HG02970 (cell line): ENCODE measurements at regions not wholly inside any gene's neighbourhood (a gene's known extent, or its start where the extent isn't known, plus 50 kb on each side); places are given as distances from the start of the nearest gene placed in this dataset.

Source experiments
- ATAC-seq: cut with Tn5 transposase; IDR thresholded peaks from one replicate; pipeline ENCODE4 v1.9.1; 2021; ENCODE audit warnings: mild to moderate bottlenecking, moderate library complexity, moderate number of reproducible peaks; ENCODE audit not compliant: unreplicated experiment, low FRiP score

DNA sequence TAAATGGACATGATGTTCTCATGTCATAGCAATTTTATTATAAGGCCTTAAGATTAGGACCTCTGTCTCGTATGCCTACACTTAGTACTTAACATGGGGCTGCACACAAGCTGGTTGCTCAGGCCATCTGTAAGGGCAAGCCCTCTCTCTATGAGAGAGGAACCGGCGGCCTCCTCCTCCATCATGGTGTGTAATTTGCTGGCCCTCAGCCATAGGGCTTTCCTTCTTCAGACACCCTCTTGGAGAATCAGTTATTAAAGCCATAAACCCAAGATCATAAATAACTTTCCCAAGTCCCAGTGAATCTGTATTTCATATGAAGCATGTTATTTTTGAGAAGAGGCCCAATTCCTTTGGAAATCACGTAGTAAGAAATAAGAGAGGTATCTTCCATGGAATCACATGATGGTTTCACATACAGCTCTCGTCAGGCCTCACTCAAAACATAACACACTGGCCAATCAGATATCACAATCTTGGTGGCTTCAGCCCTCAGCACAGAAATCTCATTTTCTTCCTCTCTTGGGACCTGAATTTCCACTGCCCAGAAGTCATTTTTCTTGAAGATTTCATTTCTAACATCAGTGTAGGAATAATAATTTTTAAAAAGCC is 92.6 kb downstream of the RDH14 start:
- ATAC-seq: no peak

DNA sequence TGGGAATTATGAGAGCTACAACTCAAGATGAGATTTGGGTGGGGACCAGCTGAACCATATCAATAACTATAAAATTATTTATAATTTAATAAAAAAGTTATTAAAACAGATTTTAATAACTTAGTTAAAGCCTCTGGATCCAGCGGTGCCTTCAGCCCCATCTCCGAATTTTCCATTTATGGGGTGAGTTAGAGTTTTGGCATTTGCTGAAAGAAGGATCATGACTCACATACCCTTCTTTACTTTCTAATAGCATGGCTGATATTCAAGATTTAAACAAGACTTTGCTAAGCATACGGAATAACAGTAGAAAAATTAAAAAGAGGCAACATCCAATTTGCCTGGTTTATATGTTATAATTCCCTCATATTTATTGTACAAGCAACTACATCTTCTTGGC is 94.5 kb downstream of the RDH14 start:
- no peak for ATAC-seq

DNA sequence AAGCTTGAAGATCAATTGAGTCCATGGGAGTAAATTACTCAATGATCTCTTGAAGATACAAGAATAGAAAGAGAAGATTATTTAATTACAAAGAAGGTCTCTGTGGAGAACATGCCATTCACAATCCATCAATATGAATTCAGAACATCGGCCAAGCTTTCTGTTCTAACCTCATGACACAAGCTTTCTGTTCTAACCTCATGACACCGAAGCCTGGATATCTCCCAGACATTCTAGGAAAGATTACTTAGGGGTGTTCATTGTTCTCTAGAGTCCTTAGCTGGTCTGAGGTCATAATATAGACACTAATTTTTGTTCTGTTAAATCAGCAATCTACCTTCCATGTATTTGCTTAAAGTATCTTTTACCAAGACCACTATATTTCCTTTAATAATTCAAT is 95.5 kb downstream of the RDH14 start:
- no peak for ATAC-seq

DNA sequence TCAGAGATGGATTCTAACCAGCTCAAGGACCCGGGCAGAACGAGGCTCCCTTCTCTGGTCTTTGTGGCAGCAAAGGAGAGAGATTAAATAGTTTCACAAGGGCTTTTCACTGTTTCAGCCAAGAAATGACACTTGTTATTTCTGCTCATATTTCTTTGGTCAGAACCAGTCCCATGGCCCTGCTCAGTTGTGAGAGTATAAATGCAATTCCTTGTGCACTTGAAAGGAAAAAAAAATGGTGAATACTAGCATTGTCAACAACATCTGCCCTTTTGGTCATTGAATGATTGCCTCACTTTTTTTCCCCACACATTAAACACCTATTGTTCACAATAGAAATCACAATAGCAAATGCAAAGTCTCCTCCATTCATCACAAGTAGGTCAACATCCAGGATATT is 104.4 kb downstream of the RDH14 start:
- no peak for ATAC-seq

DNA sequence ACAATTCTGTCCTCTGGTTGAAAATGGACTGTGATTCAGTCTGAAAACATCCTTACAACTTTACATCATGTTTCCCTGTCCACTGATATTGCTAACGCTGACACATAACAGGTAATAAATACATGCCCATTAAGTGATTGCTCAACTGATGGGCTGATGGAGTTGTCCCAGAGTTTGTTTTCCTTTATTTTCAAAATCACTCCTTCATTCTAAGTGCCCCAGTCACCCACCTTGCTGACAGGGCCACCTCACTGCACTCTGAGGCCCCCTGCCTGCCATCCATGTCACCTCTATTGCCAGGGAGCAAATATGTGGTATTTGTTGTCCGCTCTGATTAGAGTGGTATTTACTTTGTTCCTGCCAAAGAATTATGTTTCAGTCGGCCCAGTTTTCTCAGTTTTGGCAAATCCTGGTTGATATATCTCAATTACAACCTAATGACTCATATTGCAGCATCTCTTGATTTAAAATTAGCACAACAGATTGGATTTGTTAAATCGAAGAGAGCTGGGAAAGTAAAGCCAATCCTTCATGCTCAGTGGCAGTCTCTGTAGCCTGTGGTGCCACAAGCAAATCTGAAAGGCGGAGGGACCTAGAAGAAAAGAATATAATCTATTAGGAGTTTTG is 105.1 kb downstream of the RDH14 start:
- ATAC-seq: no peak

DNA sequence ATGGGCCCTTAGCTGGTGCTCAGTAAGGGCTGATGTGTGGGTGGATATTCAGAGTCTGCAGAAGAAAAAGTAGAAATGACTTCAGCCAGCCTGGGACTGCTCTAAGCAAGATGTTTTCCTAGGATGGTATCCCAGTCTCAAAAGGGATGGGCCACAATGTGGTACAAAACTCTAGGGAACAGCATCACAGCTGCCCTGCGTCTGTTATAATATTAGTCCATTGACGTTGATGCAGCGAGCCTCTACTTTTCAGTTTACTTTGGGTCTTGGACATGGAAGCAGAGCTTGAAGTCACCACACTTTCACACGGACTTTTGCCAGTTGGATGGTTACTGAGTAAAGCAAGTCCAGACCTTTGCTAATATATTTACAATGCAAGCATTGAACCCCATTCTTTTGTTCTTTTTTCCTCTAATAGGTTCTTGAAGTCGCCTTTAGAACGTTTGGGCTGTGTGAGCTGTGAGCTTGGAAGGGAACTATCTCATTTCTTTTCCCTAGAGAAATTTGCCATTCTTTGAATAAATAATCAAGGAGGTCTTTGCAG is 105.7 kb downstream of the RDH14 start:
- no peak for ATAC-seq

DNA sequence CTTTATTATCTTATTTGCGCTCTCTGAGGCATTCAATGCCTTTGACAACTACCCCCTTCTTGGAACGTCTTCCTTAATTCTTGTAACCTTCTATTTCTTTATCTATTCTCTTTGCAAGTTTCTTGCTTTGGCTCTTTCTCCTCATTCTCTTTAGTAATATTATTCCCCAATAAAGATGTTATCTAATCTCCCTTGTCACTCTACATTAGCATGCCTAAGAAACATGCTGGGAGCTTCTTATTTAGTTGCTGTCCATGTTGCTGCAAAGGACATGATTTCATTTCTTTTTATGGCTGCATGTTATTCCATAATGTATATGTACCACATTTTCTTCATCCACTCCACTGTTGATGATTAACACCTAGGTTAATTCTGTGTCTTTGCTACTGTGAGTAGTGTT is 113.7 kb downstream of the RDH14 start:
- ATAC-seq: no peak

DNA sequence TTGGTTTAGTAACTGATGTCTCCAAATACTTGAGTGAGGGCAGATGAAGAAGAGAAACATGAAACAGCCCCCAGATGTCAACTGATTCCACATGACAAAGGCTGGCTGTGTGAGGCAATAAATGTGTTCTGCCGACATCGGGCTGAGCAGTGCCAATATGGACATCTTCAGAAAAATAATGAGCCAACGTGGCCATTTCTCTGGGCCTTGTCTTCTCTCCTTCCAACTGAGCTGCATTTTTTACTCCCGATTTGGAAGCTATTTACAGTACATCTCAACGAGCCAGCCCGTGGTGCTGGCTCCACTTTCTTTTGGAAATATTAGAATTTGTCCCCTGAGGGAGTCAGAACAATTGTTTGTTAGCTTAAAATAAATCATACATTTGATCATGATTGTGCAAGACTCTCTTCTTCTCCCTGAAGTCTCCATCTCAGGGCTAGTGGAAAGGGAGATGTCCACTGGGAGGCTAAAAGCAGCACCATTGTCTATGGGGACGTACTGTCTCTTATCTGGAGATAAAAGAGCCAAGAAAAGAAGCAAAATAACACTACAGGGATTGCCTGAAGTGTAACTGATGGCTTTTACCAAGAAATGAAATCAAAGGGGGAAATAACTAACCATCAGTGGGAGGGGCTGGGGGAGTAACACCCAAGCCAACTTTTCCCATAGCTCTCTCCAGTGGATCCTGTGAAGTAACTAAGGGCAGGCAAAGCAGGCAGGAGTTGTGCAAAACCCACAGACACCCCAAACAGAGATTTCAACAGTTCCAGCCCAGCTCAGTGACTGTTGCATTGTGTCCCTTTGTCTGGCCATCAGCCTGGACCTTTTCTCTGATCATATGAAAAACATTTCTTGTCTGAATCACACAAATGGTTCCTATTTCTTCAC is 114.8 kb downstream of the RDH14 start:
- no peak for ATAC-seq

DNA sequence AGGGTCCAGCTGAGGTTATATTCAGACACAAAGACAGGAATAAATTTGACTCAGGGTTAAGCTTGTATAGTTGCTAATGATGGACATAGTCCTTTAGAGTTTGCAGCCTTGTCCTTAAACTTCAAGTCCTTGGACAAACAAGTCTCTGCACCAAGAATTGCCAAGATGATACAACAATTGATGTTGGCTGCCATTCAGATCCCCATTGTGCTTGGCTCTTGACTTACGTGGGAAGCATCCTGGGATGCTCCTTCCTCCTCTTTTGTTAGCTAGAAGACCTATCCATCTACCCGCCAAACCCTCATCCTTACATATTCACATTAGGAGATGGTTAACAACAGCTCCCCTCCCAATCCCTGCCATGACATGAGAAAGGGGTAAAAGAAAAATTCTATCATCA is 115.6 kb downstream of the RDH14 start:
- ATAC-seq: no peak

DNA sequence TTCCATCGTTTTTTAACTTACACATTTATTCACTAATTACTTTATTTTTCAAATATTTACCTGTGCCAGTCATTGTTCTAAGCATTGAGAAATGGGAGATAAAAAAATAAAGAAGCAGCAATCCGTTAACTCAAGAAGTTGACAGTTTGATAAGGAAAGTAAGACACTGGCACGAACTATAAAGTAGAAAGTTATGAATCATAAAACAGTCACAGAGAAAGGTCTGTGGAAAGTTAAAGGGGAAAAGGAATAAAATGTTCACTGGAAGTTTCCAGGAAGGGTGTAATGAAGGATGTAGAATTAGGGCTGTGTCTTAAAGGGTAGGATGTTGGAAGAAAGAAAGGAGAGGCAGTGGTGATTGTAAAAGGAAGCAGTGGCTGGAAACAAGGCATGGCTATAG is 118.9 kb downstream of the RDH14 start:
- no peak for ATAC-seq

DNA sequence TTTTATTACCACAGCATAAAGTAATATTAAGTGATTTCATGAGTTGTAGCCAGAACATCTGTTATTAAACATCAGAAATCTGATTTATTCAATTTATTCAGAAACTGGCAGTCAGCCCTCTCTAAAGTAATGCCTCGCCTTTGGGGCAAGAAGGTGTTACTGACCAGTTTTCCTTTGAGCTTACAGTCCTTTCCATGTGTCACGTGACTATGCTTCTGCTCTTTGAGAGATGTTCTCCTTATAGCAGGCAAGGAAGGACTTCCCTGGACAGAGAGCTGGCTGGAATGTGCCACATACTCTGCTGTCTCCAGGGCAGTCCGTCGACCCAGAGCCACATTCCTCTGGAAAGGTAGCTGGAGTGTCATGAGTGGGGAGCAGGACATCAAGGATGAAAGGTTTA is 119.7 kb downstream of the RDH14 start:
- no peak for ATAC-seq

DNA sequence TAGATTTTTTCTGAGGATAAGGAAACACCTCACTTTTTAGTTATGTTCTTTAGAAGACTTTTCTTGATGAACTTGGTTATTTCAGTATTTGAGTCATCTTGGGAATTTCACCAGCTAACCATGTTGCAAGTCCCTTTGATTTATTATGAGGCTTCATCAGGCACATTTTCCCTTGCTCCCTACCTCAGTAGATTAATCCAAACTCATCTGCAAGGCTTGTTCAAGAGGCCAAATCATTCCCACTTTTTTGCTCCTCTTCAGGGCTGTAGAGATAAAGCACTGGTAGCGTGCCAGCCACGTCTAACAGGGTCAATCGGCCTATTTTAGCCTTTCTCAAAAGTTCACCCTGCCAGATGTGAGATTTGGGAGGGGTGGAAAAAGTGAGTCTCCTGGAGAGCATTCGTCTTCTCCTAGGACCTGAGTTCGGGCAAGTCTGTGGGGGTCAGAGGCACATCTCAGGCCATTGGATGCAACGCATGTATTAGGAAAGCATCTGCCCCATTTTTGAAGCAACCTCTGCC is 120.3 kb downstream of the RDH14 start:
- no peak for ATAC-seq

DNA sequence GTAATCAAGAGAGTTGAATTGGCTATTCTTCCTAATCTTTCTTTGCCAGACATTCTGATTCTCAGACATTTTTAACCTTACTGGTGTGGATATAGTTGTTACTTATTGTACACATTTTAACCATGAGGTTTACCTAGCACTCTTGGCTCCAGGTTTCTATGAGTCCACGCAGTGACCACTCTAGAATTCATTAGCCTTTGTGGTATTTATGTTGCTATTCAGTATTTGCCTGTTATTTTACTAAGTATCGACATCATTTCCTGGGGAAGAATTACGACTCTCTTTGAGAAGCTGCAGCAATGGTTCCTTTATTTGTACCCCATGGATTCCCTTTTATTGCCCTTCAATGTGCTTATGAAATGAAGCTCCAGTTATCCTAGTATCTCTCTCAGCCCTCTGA is 120.7 kb downstream of the RDH14 start:
- no peak for ATAC-seq

DNA sequence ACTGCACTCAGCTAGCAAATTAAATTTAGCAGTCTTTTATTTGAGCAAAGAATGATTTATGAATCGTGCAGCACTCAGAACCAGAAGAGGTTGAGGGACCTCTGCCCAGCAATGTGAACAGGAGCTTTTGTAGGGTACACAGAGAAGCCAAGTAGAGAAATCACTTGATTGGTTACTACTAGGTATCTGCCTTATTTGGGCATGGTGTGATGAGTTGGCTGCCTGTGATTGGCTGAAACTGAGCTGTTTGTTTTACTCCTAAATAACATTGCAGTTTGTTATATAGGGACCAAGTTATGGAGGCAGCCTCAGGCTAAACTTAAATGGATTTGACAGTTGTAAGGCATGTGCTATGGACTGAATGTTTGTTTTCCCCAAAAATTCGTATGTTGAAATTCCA is 122.5 kb downstream of the RDH14 start:
- ATAC-seq: no peak

DNA sequence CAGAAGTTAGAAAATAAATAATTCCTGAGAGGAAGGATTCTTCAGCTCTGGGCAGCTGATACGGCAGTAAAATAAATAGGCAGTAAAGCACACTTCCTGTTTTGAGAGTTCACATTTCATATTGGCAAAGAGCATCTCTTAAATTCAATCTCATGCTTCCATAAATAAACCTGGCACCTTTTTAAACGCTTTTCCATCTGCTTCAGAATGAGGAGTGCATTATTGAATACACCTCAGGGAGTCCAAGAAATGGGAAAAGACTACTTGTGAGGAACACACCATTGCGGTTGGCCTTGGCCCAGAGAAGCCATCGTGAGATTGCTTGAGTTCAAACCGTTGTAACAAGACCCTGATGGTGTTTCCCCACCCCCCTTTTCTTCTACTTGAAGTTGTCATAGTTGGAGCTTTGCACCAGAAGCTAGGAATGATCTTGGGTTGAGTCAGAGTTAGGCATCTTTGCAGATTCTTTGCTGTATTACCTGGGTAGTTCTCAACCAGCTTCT is 123.9 kb downstream of the RDH14 start:
- no peak for ATAC-seq

DNA sequence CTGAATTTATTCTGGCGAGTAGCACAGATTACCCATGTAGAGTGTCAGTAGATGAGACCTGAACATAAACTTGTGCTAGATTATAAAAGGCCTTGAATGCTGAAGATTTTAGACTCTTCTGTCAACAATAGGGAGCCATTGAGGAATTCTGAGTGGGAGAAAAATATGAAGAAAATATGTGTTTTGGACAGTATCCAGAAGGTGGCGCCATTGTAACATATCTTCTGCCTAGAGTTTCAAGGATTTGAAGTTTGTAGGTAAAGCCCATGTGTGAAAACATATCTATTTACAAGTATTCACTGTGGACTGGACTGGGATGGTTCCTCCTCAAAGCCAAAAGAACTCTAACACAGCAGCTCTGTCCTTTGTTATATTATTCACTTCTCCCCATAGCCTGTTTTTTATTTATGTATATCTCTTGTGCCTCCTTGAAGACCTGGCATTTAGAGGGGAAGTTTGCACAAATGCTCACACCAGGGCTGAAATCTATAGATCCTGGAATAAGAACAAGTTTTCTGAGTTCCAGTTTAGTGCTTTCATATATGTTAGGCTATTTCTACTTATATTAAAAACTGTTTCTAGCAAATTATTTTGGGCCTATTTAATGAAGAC is 124.9 kb downstream of the RDH14 start:
- ATAC-seq: no peak

DNA sequence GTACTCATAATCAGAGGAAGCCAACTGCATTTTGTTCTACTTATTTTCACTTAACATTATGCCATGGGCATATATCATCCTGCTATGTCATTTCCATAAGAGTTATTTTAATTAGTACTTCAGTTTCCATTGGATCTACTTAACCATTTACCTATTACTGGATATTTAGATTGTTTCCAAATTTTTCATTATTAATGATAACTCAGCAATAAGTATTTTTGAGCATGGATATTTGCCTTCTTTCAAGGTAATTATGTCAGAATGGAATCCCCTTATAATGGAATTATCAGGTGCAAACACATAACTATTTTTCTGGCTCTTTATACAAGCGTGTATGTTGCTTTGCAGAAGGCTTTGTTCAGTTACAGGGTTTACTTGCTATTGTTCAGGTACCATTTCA is 126.6 kb downstream of the RDH14 start:
- ATAC-seq: no peak

DNA sequence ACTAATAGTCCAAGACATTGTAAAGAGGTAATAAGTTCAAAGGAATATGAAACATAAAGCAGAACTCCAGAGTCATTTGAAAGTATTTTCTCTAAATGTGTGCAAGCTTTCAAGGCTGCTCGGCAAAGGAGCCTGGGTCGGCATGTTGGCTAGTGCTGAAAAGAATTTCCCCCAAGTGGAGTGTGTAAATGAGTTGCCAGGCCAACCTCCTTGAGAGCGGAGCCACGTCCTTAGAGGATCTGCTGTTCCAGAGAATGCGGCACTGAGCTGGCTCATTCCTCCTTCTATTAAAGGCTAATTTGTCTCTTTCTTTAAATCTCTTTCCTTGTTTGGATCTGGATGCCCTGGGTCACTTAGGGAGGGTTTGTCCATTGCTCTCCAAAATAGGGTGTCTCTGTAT is 127.5 kb downstream of the RDH14 start:
- no peak for ATAC-seq

DNA sequence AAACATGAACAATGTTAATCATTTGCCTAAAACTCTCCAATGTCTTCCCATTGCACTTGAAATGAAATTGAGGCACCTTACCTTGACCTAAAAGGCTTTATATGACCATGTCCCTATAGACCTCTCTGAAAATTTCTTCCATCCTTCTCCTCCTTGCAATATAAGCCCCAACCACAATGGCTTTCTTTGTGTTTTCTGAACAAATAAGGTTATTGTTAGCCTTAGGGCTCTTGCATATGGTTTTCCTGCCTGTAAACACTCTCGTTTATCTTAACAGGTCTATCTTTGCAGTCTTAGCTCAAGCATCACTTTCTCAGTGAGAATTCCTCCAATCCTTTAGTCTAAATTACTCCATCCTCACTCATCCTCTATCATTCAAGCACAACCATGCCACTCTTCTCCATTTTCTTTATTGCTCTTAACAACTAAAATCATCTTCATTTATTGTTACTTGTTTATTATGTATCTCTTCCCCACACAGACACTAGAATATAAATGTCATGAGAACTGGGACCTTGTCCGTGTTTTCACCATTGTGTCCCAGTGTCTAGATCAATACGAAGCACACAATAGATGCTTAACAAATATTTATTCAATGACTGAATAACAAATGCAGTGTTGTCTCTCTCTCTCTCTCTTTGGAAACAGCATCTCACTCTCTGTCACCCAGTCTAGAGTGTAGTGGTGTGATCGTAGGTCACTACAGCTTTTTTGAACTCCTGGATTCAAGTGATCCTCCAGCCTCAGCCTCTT is 129.3 kb downstream of the RDH14 start:
- ATAC-seq: no peak

DNA sequence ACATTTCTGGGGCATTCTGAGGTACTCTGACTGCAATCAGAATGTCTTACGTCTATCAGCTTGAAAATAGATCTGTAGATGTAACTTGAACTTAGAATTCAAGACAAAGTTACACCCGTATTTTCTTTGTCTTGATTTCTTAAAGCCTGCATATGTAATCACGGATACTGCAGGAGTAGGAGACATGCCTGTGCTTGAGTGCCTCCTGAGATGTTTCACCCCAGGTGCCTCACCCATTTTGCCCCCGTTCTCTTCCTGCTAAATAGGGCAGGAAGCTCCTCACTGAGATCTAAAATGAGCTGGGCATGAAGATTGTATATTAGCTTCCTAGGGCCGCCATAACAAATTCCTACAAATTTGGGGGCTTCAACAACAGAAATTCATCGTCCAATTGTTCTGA is 131.9 kb downstream of the RDH14 start:
- no peak for ATAC-seq
